Thyroid gland (tissue), 4 donors: ENCODE measurements at regions not wholly inside any gene's neighbourhood (a gene's known extent, or its start where the extent isn't known, plus 50 kb on each side); places are given as distances from the start of the nearest gene placed in this dataset.

Source experiments
- POLR2A ChIP-seq, 2 donors: fragments of 450-650 bp; IDR thresholded peaks; one replicate each; pipeline ENCODE4 v1.6.1; 2017; ENCODE audit warnings: antibody characterized with exemption in 2 of 2, mild to moderate bottlenecking in 2 of 2, moderate library complexity in 1 of 2
- TF ChIP-seq, protein P1 (sequence below), 6 experiments: fragments of 200-600 bp in 3 of 6; fragments of 450-650 bp in 3 of 6; sonication (generic) in 3 of 6; IDR thresholded peaks; one replicate each; pipeline ENCODE4 v1.5.1; 2016 to 2019; ENCODE audit warnings: antibody characterized with exemption in 6 of 6, mild to moderate bottlenecking in 2 of 6, inconsistent platforms in 1 of 6, moderate library complexity in 1 of 6

DNA sequence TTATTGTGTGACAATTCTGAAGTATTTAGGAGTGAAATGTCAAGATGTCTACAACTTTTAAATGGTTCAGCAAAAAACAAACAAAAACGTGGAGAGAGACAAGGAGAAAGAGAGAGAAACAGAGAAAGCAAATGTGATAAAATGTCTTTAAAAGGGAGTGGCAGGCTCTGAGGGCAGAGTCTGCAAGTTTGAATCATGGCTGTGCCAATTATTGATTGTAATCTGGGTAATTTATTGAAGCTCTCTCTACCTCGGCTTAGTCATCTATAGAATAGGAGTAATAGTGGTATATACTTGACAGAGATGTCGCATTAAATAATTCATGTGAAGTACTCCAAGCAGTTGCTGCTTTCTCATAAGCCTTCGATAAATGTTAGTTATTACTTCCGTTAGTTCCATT is 61.3 kb upstream of the ARID1B start:
- no peak for TF ChIP-seq POLR2A (IDR thresholded peaks at IDR 0.05)
- TF ChIP-seq, protein P1, sequence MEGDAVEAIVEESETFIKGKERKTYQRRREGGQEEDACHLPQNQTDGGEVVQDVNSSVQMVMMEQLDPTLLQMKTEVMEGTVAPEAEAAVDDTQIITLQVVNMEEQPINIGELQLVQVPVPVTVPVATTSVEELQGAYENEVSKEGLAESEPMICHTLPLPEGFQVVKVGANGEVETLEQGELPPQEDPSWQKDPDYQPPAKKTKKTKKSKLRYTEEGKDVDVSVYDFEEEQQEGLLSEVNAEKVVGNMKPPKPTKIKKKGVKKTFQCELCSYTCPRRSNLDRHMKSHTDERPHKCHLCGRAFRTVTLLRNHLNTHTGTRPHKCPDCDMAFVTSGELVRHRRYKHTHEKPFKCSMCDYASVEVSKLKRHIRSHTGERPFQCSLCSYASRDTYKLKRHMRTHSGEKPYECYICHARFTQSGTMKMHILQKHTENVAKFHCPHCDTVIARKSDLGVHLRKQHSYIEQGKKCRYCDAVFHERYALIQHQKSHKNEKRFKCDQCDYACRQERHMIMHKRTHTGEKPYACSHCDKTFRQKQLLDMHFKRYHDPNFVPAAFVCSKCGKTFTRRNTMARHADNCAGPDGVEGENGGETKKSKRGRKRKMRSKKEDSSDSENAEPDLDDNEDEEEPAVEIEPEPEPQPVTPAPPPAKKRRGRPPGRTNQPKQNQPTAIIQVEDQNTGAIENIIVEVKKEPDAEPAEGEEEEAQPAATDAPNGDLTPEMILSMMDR (IDR thresholded peaks at IDR 0.05) = no peak
